ENCODE measurements at regions not wholly inside any gene's neighbourhood (a gene's known extent, or its start where the extent isn't known, plus 50 kb on each side); places are given as distances from the start of the nearest gene placed in this dataset.

GRCh38 chr2:8204711-8205110, 477.1 kb upstream of the ID2 start:
- no peak for TF ChIP-seq SPI1 (IDR thresholded peaks at IDR 0.05; ENCODE audit: low read depth, low read length)
- no peak for TF ChIP-seq POLR2A (IDR thresholded peaks at IDR 0.05; ENCODE audit: low read depth, low read length)
- no peak for TF ChIP-seq POLR2AphosphoS5 (IDR thresholded peaks at IDR 0.05; ENCODE audit: low read depth, low read length)
- TF ChIP-seq TAF1 (IDR thresholded peaks at IDR 0.05; ENCODE audit: low read depth, low read length): no peak
- TF ChIP-seq POU2F2 (IDR thresholded peaks at IDR 0.05; ENCODE audit: low read depth, low read length): no peak
- no peak for TF ChIP-seq PAX5 (IDR thresholded peaks at IDR 0.05; ENCODE audit: insufficient read depth, low read length, severe bottlenecking)
- DNase-seq (ENCODE audit: insufficient read length, low spot score) (no peak), FAIRE-seq (peak; percentile 55)

GRCh38 chr2:8209494-8209893, 472.4 kb upstream of the ID2 start:
- DNase-seq (ENCODE audit: insufficient read length, low spot score): no peak
- no peak for FAIRE-seq
- TF ChIP-seq POU2F2 (IDR thresholded peaks at IDR 0.05; ENCODE audit: low read depth, low read length): no peak
- TF ChIP-seq POLR2A (IDR thresholded peaks at IDR 0.05; ENCODE audit: low read depth, low read length): no peak
- no peak for TF ChIP-seq PAX5 (IDR thresholded peaks at IDR 0.05; ENCODE audit: insufficient read depth, low read length, severe bottlenecking)
- no peak for TF ChIP-seq POLR2AphosphoS5 (IDR thresholded peaks at IDR 0.05; ENCODE audit: low read depth, low read length)
- TF ChIP-seq SPI1 (IDR thresholded peaks at IDR 0.05; ENCODE audit: low read depth, low read length): no peak
- no peak for TF ChIP-seq TAF1 (IDR thresholded peaks at IDR 0.05; ENCODE audit: low read depth, low read length)

- no peak for TF ChIP-seq POLR2A (IDR thresholded peaks at IDR 0.05; ENCODE audit: low read depth, low read length)
- TF ChIP-seq POU2F2 (IDR thresholded peaks at IDR 0.05; ENCODE audit: low read depth, low read length): no peak
- TF ChIP-seq POLR2AphosphoS5 (IDR thresholded peaks at IDR 0.05; ENCODE audit: low read depth, low read length): no peak
- TF ChIP-seq SPI1 (IDR thresholded peaks at IDR 0.05; ENCODE audit: low read depth, low read length): no peak
- TF ChIP-seq PAX5 (IDR thresholded peaks at IDR 0.05; ENCODE audit: insufficient read depth, low read length, severe bottlenecking): no peak
- TF ChIP-seq TAF1 (IDR thresholded peaks at IDR 0.05; ENCODE audit: low read depth, low read length): no peak
- no peak for DNase-seq (ENCODE audit: insufficient read length, low spot score)
- FAIRE-seq: no peak
These were observed 470.5 kb upstream of the ID2 start for GRCh38 chr2:8211384-8211783.

GRCh38 chr2:8212239-8212638, 469.6 kb upstream of the ID2 start:
- no peak for FAIRE-seq
- no peak for DNase-seq (ENCODE audit: insufficient read length, low spot score)
- no peak for TF ChIP-seq POLR2AphosphoS5 (IDR thresholded peaks at IDR 0.05; ENCODE audit: low read depth, low read length)
- TF ChIP-seq SPI1 (IDR thresholded peaks at IDR 0.05; ENCODE audit: low read depth, low read length): no peak
- no peak for TF ChIP-seq POLR2A (IDR thresholded peaks at IDR 0.05; ENCODE audit: low read depth, low read length)
- no peak for TF ChIP-seq TAF1 (IDR thresholded peaks at IDR 0.05; ENCODE audit: low read depth, low read length)
- TF ChIP-seq PAX5 (IDR thresholded peaks at IDR 0.05; ENCODE audit: insufficient read depth, low read length, severe bottlenecking): no peak
- TF ChIP-seq POU2F2 (IDR thresholded peaks at IDR 0.05; ENCODE audit: low read depth, low read length): no peak

GRCh38 chr2:8214036-8214615, 467.7 kb upstream of the ID2 start:
- DNase-seq (ENCODE audit: insufficient read length, low spot score) (no peak), FAIRE-seq (no peak)
- TF ChIP-seq POLR2A (IDR thresholded peaks at IDR 0.05; ENCODE audit: low read depth, low read length) (no peak), SPI1 (IDR thresholded peaks at IDR 0.05; ENCODE audit: low read depth, low read length) (no peak), POU2F2 (IDR thresholded peaks at IDR 0.05; ENCODE audit: low read depth, low read length) (no peak), TAF1 (IDR thresholded peaks at IDR 0.05; ENCODE audit: low read depth, low read length) (no peak), PAX5 (IDR thresholded peaks at IDR 0.05; ENCODE audit: insufficient read depth, low read length, severe bottlenecking) (no peak), POLR2AphosphoS5 (IDR thresholded peaks at IDR 0.05; ENCODE audit: low read depth, low read length) (no peak)

- TF ChIP-seq POLR2A (IDR thresholded peaks at IDR 0.05; ENCODE audit: low read depth, low read length): no peak
- TF ChIP-seq SPI1 (IDR thresholded peaks at IDR 0.05; ENCODE audit: low read depth, low read length): no peak
- TF ChIP-seq POU2F2 (IDR thresholded peaks at IDR 0.05; ENCODE audit: low read depth, low read length): no peak
- TF ChIP-seq POLR2AphosphoS5 (IDR thresholded peaks at IDR 0.05; ENCODE audit: low read depth, low read length): no peak
- TF ChIP-seq TAF1 (IDR thresholded peaks at IDR 0.05; ENCODE audit: low read depth, low read length): no peak
- TF ChIP-seq PAX5 (IDR thresholded peaks at IDR 0.05; ENCODE audit: insufficient read depth, low read length, severe bottlenecking): no peak
- DNase-seq (ENCODE audit: insufficient read length, low spot score) (no peak), FAIRE-seq (no peak)
These were observed 466.5 kb upstream of the ID2 start for GRCh38 chr2:8215159-8215863.

GRCh38 chr2:8215982-8216381, 465.9 kb upstream of the ID2 start:
- FAIRE-seq (no peak), DNase-seq (ENCODE audit: insufficient read length, low spot score) (no peak)
- TF ChIP-seq TAF1 (IDR thresholded peaks at IDR 0.05; ENCODE audit: low read depth, low read length) (no peak), SPI1 (IDR thresholded peaks at IDR 0.05; ENCODE audit: low read depth, low read length) (no peak), POU2F2 (IDR thresholded peaks at IDR 0.05; ENCODE audit: low read depth, low read length) (no peak)

GRCh38 chr2:8216397-8216796, 465.5 kb upstream of the ID2 start:
- DNase-seq (ENCODE audit: insufficient read length, low spot score): no peak
- no peak for FAIRE-seq
- no peak for TF ChIP-seq TAF1 (IDR thresholded peaks at IDR 0.05; ENCODE audit: low read depth, low read length)
- TF ChIP-seq POLR2A (IDR thresholded peaks at IDR 0.05; ENCODE audit: low read depth, low read length): no peak

- FAIRE-seq: no peak
- DNase-seq (ENCODE audit: insufficient read length, low spot score): no peak
- no peak for TF ChIP-seq POLR2A (IDR thresholded peaks at IDR 0.05; ENCODE audit: low read depth, low read length)
- no peak for TF ChIP-seq POU2F2 (IDR thresholded peaks at IDR 0.05; ENCODE audit: low read depth, low read length)
- TF ChIP-seq TAF1 (IDR thresholded peaks at IDR 0.05; ENCODE audit: low read depth, low read length): no peak
- no peak for TF ChIP-seq POLR2AphosphoS5 (IDR thresholded peaks at IDR 0.05; ENCODE audit: low read depth, low read length)
- no peak for TF ChIP-seq SPI1 (IDR thresholded peaks at IDR 0.05; ENCODE audit: low read depth, low read length)
- TF ChIP-seq PAX5 (IDR thresholded peaks at IDR 0.05; ENCODE audit: insufficient read depth, low read length, severe bottlenecking): no peak
These were observed 464.3 kb upstream of the ID2 start for GRCh38 chr2:8217468-8218030.

Measured in GM12891 (cell line).